ENCODE measurements at regions not wholly inside any gene's neighbourhood (a gene's known extent, or its start where the extent isn't known, plus 50 kb on each side); places are given as distances from the start of the nearest gene placed in this dataset.

DNA sequence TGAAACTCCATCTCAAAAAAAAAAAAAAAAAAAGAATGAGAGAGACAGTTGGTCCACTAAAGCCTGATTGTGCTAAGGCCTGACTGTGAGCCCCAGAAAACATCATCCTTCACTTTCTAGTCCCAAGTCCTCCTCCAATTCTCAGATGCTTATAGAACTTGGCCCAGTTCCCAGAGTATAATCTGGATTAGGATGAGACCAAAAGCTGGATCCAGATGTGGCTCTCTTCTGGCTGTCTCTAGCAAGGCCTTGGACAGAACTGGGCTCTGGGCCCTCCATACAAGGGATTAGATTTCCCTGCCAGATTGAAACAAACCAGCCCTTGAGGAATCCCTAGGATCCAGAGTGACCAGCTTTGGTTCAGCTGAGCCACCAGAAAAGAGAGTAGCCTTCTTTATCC is 98.4 kb upstream of the ZNF366 start:
- no peak overlapping the region for H3K4me3 ChIP-seq
- TF ChIP-seq, protein P1, sequence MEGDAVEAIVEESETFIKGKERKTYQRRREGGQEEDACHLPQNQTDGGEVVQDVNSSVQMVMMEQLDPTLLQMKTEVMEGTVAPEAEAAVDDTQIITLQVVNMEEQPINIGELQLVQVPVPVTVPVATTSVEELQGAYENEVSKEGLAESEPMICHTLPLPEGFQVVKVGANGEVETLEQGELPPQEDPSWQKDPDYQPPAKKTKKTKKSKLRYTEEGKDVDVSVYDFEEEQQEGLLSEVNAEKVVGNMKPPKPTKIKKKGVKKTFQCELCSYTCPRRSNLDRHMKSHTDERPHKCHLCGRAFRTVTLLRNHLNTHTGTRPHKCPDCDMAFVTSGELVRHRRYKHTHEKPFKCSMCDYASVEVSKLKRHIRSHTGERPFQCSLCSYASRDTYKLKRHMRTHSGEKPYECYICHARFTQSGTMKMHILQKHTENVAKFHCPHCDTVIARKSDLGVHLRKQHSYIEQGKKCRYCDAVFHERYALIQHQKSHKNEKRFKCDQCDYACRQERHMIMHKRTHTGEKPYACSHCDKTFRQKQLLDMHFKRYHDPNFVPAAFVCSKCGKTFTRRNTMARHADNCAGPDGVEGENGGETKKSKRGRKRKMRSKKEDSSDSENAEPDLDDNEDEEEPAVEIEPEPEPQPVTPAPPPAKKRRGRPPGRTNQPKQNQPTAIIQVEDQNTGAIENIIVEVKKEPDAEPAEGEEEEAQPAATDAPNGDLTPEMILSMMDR (IDR thresholded peaks at IDR 0.05) = no peak
- H3K27ac ChIP-seq = no peak overlapping the region
- DNase-seq (ENCODE audit: low spot score) = no peak

DNA sequence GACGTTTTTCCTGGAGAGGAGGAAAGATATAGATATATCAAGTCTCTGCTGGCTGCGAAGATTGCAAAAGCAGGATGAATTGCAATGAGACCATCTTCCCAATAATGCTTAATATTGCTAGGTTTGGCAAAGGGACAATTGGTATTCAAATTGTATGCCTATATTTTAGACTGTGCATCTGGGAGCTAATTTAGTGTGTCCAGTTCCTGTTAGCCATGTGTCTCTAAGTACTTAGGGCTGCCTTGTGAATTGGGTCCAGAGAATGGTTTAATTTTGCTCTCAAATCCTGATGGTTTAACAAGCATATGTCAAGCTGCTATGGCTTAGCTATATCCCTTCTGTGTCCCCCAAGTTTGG is 97.6 kb upstream of the ZNF366 start:
- no peak for DNase-seq (ENCODE audit: low spot score)
- TF ChIP-seq, protein P1 (IDR thresholded peaks at IDR 0.05) = no peak
- Histone ChIP-seq H3K4me3 (no peak overlapping the region), H3K27ac (no peak overlapping the region)

GRCh38 chr5:72604111-72604797 is 97.0 kb upstream of the ZNF366 start:
- no peak overlapping the region for H3K4me3 ChIP-seq
- no peak overlapping the region for H3K27ac ChIP-seq
- TF ChIP-seq, protein P1 (IDR thresholded peaks at IDR 0.05) = no peak
- no peak for DNase-seq (ENCODE audit: low spot score)

DNA sequence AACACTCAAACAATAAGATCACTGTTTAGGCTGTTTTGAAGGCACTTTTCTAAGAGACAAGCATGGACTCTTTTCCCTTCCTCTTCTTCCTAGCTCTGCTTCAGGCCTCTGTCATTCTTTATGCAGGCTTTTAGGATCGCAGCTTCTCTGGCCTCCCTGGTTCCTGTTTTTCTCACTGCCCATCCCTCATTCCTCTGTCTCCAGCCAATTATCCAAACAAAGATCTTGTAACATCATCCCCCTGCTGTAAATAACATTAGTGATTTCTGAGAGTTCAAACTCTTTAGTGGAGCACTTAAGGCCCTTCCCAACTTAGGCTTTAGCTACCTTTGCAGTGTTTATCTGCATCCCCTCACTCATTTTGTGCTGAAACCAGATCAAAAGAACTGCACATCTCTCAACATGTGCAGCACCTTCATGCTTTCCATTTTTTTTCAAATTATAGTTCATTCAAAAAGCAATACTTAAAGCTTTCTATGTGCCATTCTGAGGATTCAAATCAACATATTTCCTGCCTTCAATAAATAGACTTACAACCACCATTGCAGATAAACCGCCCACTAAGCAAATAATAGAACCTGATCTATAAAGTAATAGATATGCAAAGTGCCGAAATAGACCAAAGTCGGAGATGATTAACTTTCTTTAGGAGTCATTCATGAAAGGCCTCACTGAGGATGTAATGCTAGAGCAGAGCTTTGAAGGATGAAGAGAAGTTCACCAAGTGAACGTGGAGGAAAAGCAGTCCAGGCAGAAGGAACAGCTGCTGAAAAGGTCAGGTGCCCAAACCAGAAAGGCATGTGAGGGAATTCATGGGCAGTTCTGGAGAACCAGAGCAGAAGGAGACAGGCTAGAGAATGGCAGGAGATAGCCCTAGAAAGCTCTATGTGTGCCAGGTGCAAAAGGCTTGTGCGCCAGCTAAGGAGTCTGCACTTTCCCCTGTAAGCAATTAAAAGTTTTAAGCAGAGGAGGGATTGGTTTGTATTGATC is 95.8 kb upstream of the ZNF366 start:
- Histone ChIP-seq H3K4me3 (no peak overlapping the region), H3K27ac (no peak overlapping the region)
- TF ChIP-seq, protein P1 (IDR thresholded peaks at IDR 0.05) = no peak
- no peak for DNase-seq (ENCODE audit: low spot score)

- Histone ChIP-seq H3K4me3 (no peak overlapping the region), H3K27ac (no peak overlapping the region)
- TF ChIP-seq, protein P1 (IDR thresholded peaks at IDR 0.05) = no peak
- no peak for DNase-seq (ENCODE audit: low spot score)
Measured at GRCh38 chr5:72601861-72602260, 94.7 kb upstream of the ZNF366 start.

DNA sequence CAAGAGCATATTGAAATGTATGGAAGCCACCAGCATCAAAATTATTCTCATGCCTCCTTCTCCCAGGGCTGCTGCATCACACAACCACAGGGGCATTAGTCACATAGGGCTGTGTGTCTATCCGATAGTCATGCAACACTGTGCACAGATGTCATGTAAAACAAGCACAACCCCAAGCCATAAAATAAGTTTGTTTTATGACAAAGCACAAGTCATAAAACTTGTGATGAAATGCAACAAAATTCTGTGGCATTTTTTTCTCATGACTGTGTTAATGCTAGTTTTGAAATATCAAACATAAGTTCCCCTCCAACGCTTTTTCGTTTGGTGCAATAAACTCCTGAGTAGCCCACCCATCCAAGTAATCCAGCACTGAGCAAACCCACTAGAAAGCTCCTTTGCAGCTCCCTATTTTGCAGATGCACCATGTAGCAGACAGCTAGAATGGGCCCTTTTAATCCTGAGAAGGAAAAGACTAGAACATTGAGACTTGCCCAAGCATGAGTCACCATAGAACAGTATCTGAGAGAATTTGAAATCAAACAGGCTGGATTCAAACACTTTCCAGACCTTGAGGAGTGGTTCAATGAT is 93.3 kb upstream of the ZNF366 start:
- Histone ChIP-seq H3K27ac (peak overlapping the region; percentile 25 to 39), H3K4me3 (no peak overlapping the region)
- no peak for DNase-seq (ENCODE audit: low spot score)
- TF ChIP-seq, protein P1 (IDR thresholded peaks at IDR 0.05) = no peak
